IMR-90 (cell line): ENCODE measurements at regions not wholly inside any gene's neighbourhood (a gene's known extent, or its start where the extent isn't known, plus 50 kb on each side); places are given as distances from the start of the nearest gene placed in this dataset.

ENCODE experiments used
- ATAC-seq: fragments of 200-7000 bp; cut with Tn5 transposase; 2 replicates; pipeline ENCODE4 v1.9.1; 2020; ENCODE audit warnings: low read depth, mild to moderate bottlenecking, moderate library complexity
- BruUV-seq: library from RNA; stranded (reverse); fragments of 400-500 nt; replicated peaks from 2 replicates; lab custom pipeline; 2021; lab: Mats Ljungman, UMichigan
- CTCF ChIA-PET: fragments of 300-600 bp; formaldehyde crosslinking; extraction: SDS; loops from one replicate; lab custom pipeline; 2021; ENCODE audit warnings: antibody characterized with exemption; lab: Yijun Ruan, JAX
- POLR2A ChIA-PET: fragments of 300-600 bp; sonication (Branson Sonifier 250); formaldehyde crosslinking; loops from one replicate; lab custom pipeline; 2022; ENCODE audit warnings: antibody characterized with exemption; ENCODE audit not compliant: unreplicated experiment; lab: Charles Lee
- DNase-seq: peaks from one replicate; pipeline ENCODE4 v3.0.0; 2013
- H2AFZ ChIP-seq: replicated peaks from 2 replicates; pipeline ENCODE3; 2013; ENCODE audit warnings: low read length, mild to moderate bottlenecking; ENCODE audit not compliant: poor library complexity
- H2AK5ac ChIP-seq: 2 replicates; pipeline ENCODE4 v1.6.1; 2013; ENCODE audit warnings: low read depth, low read length, inconsistent platforms
- H2AK9ac ChIP-seq: replicated peaks from 2 replicates; pipeline ENCODE3; 2013; ENCODE audit warnings: mild to moderate bottlenecking, low read depth, low read length, moderate library complexity; ENCODE audit not compliant: poor library complexity
- H2BK120ac ChIP-seq: 2 replicates; pipeline ENCODE4 v1.6.1; 2013; ENCODE audit warnings: low read depth, low read length, inconsistent platforms
- H2BK15ac ChIP-seq: 3 replicates; pipeline ENCODE4 v1.6.1; 2013; ENCODE audit warnings: low read depth, low read length, inconsistent platforms
- H2BK20ac ChIP-seq: 2 replicates; pipeline ENCODE4 v1.6.1; 2013; ENCODE audit warnings: low read depth, mild to moderate bottlenecking, inconsistent platforms, low read length, moderate library complexity
- H2BK5ac ChIP-seq: 2 replicates; pipeline ENCODE4 v1.6.1; 2013; ENCODE audit warnings: mild to moderate bottlenecking, low read depth, low read length, inconsistent platforms; ENCODE audit not compliant: poor library complexity, severe bottlenecking
- H3K14ac ChIP-seq: replicated peaks from 2 replicates; pipeline ENCODE4 v1.6.1; 2013; ENCODE audit warnings: low read depth, low read length, inconsistent platforms
- H3K18ac ChIP-seq: 2 replicates; pipeline ENCODE4 v1.6.1; 2013; ENCODE audit warnings: low read depth, low read length, control low read depth
- H3K23ac ChIP-seq: 2 replicates; pipeline ENCODE4 v1.6.1; 2013; ENCODE audit warnings: low read depth, low read length, inconsistent platforms
- H3K27ac ChIP-seq: 2 replicates; pipeline ENCODE4 v1.5.1; 2013; ENCODE audit warnings: mild to moderate bottlenecking, control low read depth, low read length; ENCODE audit not compliant: insufficient read depth
- H3K27me3 ChIP-seq: 2 replicates; pipeline ENCODE4 v1.6.1; 2013; ENCODE audit warnings: low read length; ENCODE audit not compliant: control insufficient read depth, insufficient read depth
- H3K36me3 ChIP-seq: 2 replicates; pipeline ENCODE4 v1.6.1; 2013; ENCODE audit warnings: low read length, mixed read lengths; ENCODE audit not compliant: control insufficient read depth, insufficient read depth
- H3K4ac ChIP-seq: 2 replicates; pipeline ENCODE4 v1.6.1; 2013; ENCODE audit warnings: low read depth, low read length, inconsistent platforms
- H3K4me1 ChIP-seq: 2 replicates; pipeline ENCODE4 v1.6.1; 2013; ENCODE audit warnings: low read length, mixed read lengths; ENCODE audit not compliant: control insufficient read depth, insufficient read depth
- H3K4me2 ChIP-seq: 2 replicates; pipeline ENCODE4 v1.6.1; 2013; ENCODE audit warnings: low read depth, mild to moderate bottlenecking, control low read depth, low read length, moderate library complexity
- H3K4me3 ChIP-seq: 2 replicates; pipeline ENCODE4 v1.5.1; 2013; ENCODE audit warnings: low read depth, mild to moderate bottlenecking, control low read depth, low read length, moderate library complexity; ENCODE audit not compliant: insufficient read depth
- H3K56ac ChIP-seq: 2 replicates; pipeline ENCODE4 v1.6.1; 2013; ENCODE audit warnings: low read length, inconsistent platforms; ENCODE audit not compliant: insufficient read depth; ENCODE audit errors: extremely low read depth
- H3K79me1 ChIP-seq, 2 experiments: 2 replicates each; pipeline ENCODE4 v1.6.1; 2013; ENCODE audit warnings: low read length in 2 of 2, inconsistent platforms in 1 of 2, low read depth in 1 of 2
- H3K9ac ChIP-seq: 2 replicates; pipeline ENCODE4 v1.6.1; 2013; ENCODE audit warnings: low read depth, low read length, control low read depth
- H3K9me1 ChIP-seq: 2 replicates; pipeline ENCODE4 v1.6.1; 2013; ENCODE audit warnings: low read length, inconsistent platforms; ENCODE audit not compliant: insufficient read depth
- H3K9me3 ChIP-seq: 2 replicates; pipeline ENCODE4 v1.6.1; 2013; ENCODE audit warnings: low read length; ENCODE audit not compliant: control insufficient read depth, insufficient read depth
- H4K20me1 ChIP-seq: 2 replicates; pipeline ENCODE4 v1.6.1; 2013; ENCODE audit warnings: low read length, inconsistent platforms; ENCODE audit not compliant: insufficient read depth
- H4K5ac ChIP-seq: 2 replicates; pipeline ENCODE4 v1.6.1; 2013; ENCODE audit warnings: mild to moderate bottlenecking, low read depth, low read length, control low read depth
- H4K8ac ChIP-seq, 2 experiments: 2 replicates each; pipeline ENCODE4 v1.6.1; 2013; ENCODE audit warnings: low read depth in 2 of 2, low read length in 2 of 2, control low read depth in 1 of 2, inconsistent platforms in 1 of 2
- H4K91ac ChIP-seq: 2 replicates; pipeline ENCODE4 v1.6.1; 2013; ENCODE audit warnings: low read depth, low read length, inconsistent platforms; ENCODE audit not compliant: insufficient read depth
- CEBPB ChIP-seq: IDR thresholded peaks from 2 replicates; pipeline ENCODE4 v1.6.1; 2012; ENCODE audit warnings: low read depth, low read length, improper control_type of control experiment
- CHD1 ChIP-seq: IDR thresholded peaks from 2 replicates; pipeline ENCODE4 v1.6.1; 2012; ENCODE audit warnings: low read depth, low read length, improper control_type of control experiment
- FOS ChIP-seq: fragments of 150-350 bp; IDR thresholded peaks from 2 replicates; pipeline ENCODE4 v1.6.1; 2016; ENCODE audit warnings: low read depth, low read length
- MAFK ChIP-seq: IDR thresholded peaks from 2 replicates; pipeline ENCODE4 v1.6.1; 2012; ENCODE audit warnings: low read depth, low read length, improper control_type of control experiment
- MAZ ChIP-seq: IDR thresholded peaks from 2 replicates; pipeline ENCODE4 v1.6.1; 2012; ENCODE audit warnings: low read depth, mild to moderate bottlenecking, low read length, improper control_type of control experiment, moderate library complexity, borderline replicate concordance
- MXI1 ChIP-seq: IDR thresholded peaks from 2 replicates; pipeline ENCODE4 v1.6.1; 2012; ENCODE audit warnings: low read depth, mild to moderate bottlenecking, low read length, moderate library complexity, borderline replicate concordance
- POLR2A ChIP-seq: IDR thresholded peaks from 2 replicates; pipeline ENCODE4 v1.6.1; 2012; ENCODE audit warnings: mild to moderate bottlenecking, low read depth, low read length
- USF2 ChIP-seq: fragments of 150-350 bp; IDR thresholded peaks from 2 replicates; pipeline ENCODE4 v1.6.1; 2017; ENCODE audit warnings: mild to moderate bottlenecking, antibody characterized with exemption, low read length, low read depth
- WGBS, 2 experiments: methylation state at CpG; one replicate each; pipeline versions ENCODE4 v1.1.5 to v1.1.7; 2013; ENCODE audit warnings: missing lambda C conversion rate in 2 of 2; ENCODE audit not compliant: insufficient read length in 1 of 2; ENCODE audit errors: extremely low coverage in 2 of 2; 5-methylcytosine and 5-hydroxymethylcytosine counted together
- dilution Hi-C: fragments of 300-500 bp; cut with HindIII; formaldehyde crosslinking; loops from one replicate; pipeline ENCODE4 v1.14.3; 2018; ENCODE audit warnings: low sequenced_read_pairs; ENCODE audit not compliant: unreplicated experiment
- in situ Hi-C: fragments of 300-500 bp; cut with MboI; formaldehyde crosslinking; loops from 3 replicates; pipeline ENCODE4 v1.14.3; 2019; ENCODE audit warnings: low sequenced_read_pairs, inconsistent platforms, mixed read lengths
- intact Hi-C: fragments of 100-400 bp; cut with micrococcal nuclease; formaldehyde crosslinking; loops from 2 replicates; pipeline ENCODE4 v1.10.0; 2022
- TF ChIP-seq, protein P1 (sequence below): fragments of 150-350 bp; IDR thresholded peaks from 2 replicates; pipeline ENCODE4 v1.6.1; 2016; ENCODE audit warnings: low read depth, mild to moderate bottlenecking, low read length, moderate library complexity, borderline replicate concordance

DNA sequence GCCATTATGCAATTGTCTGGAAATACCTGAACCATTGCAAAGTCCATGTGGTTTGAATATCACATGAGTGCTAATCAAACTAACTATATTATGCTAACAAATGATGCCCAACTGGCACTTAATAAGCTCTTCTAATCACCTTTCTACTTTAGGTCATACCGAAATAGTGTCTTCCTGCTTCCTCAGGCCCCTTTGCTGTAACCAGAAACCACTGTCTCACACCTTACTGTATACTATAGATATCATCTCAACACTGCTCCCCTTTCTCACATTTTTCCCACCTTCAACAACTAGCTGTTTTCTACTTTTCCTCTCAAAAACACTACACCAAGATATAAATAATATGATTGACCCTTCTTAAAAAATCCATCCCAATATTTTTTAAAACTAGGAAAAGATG, 633.9 kb downstream of the BCL11A start:
- no TSS peak for BruUV-seq
- ATAC-seq (no peak), DNase-seq (no peak)
- dilution Hi-C loops, result no loop called here
- Histone ChIP-seq H3K4me2 (no peak overlapping the region), H2BK120ac (no peak overlapping the region), H3K9ac (no peak overlapping the region), H2AK9ac (no peak overlapping the region), H2BK5ac (no peak overlapping the region), H2BK20ac (no peak overlapping the region), H3K27me3 (no peaks in the 10 kb centered on the region), H2AFZ (no peak overlapping the region), H4K8ac (no peak overlapping the region), H3K9me1 (no peaks in the 10 kb centered on the region), H4K20me1 (no peaks in the 10 kb centered on the region), H3K4me3 (no peak overlapping the region), H3K79me1 (no peaks in the 10 kb centered on the region), H3K9me3 (no peaks in the 10 kb centered on the region), H2BK15ac (no peak overlapping the region), H3K56ac (no peak overlapping the region), H3K27ac (no peak overlapping the region), H3K14ac (no peak overlapping the region), H3K18ac (no peak overlapping the region), H4K5ac (no peak overlapping the region), H4K91ac (no peak overlapping the region), H3K4ac (no peak overlapping the region), H3K36me3 (no peaks in the 10 kb centered on the region), H2AK5ac (no peak overlapping the region), H3K4me1 (no peaks in the 10 kb centered on the region), H3K23ac (no peak overlapping the region)
- 45% methylated on average over 1 of the region's 1 CpG; no CpG with 5 or more reads in 1 of the 2 experiments for WGBS, 2 experiments
- POLR2A ChIA-PET, result no interaction called here
- TF ChIP-seq CEBPB, result no peak
- TF ChIP-seq MAZ, result no peak
- TF ChIP-seq MXI1, result no peak
- no peak for TF ChIP-seq POLR2A
- TF ChIP-seq CHD1, result no peak
- no peak for TF ChIP-seq FOS
- no peak for TF ChIP-seq USF2
- no peak for TF ChIP-seq MAFK
- TF ChIP-seq, protein P1, sequence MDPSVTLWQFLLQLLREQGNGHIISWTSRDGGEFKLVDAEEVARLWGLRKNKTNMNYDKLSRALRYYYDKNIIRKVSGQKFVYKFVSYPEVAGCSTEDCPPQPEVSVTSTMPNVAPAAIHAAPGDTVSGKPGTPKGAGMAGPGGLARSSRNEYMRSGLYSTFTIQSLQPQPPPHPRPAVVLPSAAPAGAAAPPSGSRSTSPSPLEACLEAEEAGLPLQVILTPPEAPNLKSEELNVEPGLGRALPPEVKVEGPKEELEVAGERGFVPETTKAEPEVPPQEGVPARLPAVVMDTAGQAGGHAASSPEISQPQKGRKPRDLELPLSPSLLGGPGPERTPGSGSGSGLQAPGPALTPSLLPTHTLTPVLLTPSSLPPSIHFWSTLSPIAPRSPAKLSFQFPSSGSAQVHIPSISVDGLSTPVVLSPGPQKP, result no peak
- CTCF ChIA-PET, result no interaction called here
- in situ Hi-C loops, result no loop called here
- intact Hi-C loops, result no loop called here
